Tibial artery (tissue), 4 donors: ENCODE measurements at regions not wholly inside any gene's neighbourhood (a gene's known extent, or its start where the extent isn't known, plus 50 kb on each side); places are given as distances from the start of the nearest gene placed in this dataset.

Experiments
- DNase-seq, 2 donors: peaks; one replicate each; pipeline ENCODE4 v3.0.0-alpha.2; 2019
- H3K27ac ChIP-seq, 2 donors: fragments of 200-600 bp; sonication (generic) in 1 of 2; 1 replicate in 1 of 2; 2 replicates in 1 of 2; pipeline ENCODE4 v1.5.1; 2018 to 2019; ENCODE audit warnings: mild to moderate bottlenecking in 1 of 2
- H3K27me3 ChIP-seq, 2 donors: fragments of 200-600 bp; sonication (generic) in 1 of 2; one replicate each; pipeline versions ENCODE4 v1.5.1 to v1.6.0; 2016 to 2019
- H3K36me3 ChIP-seq, 3 donors: fragments of 200-600 bp; sonication (generic) in 2 of 3; one replicate each; pipeline ENCODE4 v1.5.1; 2016 to 2019; ENCODE audit warnings: mild to moderate bottlenecking in 2 of 3
- H3K4me1 ChIP-seq, 4 donors: fragments of 200-600 bp; sonication (generic) in 2 of 4; 1 replicate in 3 of 4; 2 replicates in 1 of 4; pipeline ENCODE4 v1.5.1; 2016 to 2019
- H3K4me3 ChIP-seq, 2 donors: fragments of 200-600 bp; sonication (generic) in 1 of 2; 1 replicate in 1 of 2; 2 replicates in 1 of 2; pipeline ENCODE4 v1.5.1; 2018 to 2019; ENCODE audit warnings: mild to moderate bottlenecking in 2 of 2
- H3K9me3 ChIP-seq, 3 donors: fragments of 200-600 bp; sonication (generic) in 1 of 3; one replicate each; pipeline ENCODE4 v1.5.1; 2016 to 2019
- intact Hi-C: fragments of 100-400 bp; cut with DNase I; formaldehyde crosslinking; loops from one replicate; pipeline ENCODE4 v1.15.0; 2023; ENCODE audit warnings: low total_unique reads
- TF ChIP-seq, protein P1 (sequence below), 2 experiments: fragments of 200-600 bp in 1 of 2; fragments of 450-650 bp in 1 of 2; IDR thresholded peaks; one replicate each; pipeline ENCODE4 v1.5.1; 2017 to 2019; ENCODE audit warnings: antibody characterized with exemption in 2 of 2, mild to moderate bottlenecking in 1 of 2, moderate library complexity in 1 of 2

DNA sequence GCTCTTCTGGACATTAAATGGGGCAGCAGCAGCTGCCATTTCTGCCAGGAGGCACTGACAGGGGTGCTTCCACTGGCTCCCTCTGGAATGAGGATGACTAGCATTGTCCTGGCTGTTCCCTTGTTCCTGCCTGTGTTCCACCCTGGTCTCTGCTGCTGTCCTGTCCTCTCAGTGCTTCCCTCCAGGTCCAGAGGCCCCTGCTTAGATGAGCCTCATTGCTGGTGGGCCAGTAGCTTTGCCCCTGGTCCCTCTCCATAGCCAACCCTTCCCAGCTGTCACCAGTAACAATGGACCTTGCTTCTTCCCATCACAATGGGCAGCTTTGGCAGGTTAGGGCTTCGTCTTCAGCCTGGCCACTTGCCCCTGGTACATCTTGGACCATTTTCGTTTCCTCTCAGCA is 561.1 kb downstream of the TCERG1L start:
- TF ChIP-seq, protein P1, sequence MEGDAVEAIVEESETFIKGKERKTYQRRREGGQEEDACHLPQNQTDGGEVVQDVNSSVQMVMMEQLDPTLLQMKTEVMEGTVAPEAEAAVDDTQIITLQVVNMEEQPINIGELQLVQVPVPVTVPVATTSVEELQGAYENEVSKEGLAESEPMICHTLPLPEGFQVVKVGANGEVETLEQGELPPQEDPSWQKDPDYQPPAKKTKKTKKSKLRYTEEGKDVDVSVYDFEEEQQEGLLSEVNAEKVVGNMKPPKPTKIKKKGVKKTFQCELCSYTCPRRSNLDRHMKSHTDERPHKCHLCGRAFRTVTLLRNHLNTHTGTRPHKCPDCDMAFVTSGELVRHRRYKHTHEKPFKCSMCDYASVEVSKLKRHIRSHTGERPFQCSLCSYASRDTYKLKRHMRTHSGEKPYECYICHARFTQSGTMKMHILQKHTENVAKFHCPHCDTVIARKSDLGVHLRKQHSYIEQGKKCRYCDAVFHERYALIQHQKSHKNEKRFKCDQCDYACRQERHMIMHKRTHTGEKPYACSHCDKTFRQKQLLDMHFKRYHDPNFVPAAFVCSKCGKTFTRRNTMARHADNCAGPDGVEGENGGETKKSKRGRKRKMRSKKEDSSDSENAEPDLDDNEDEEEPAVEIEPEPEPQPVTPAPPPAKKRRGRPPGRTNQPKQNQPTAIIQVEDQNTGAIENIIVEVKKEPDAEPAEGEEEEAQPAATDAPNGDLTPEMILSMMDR (IDR thresholded peaks at IDR 0.05): no peak
- no peak overlapping the region for H3K27ac ChIP-seq
- H3K27me3 ChIP-seq: peaks cover 0 to 3% of the 10 kb centered on the region in 2 donors
- H3K36me3 ChIP-seq: no peaks in the 10 kb centered on the region
- no peaks in the 10 kb centered on the region for H3K4me1 ChIP-seq
- intact Hi-C loops: no loop called here
- H3K4me3 ChIP-seq: no peak overlapping the region
- peak in 1 of 2 donors; percentile 13 for DNase-seq
- no peaks in the 10 kb centered on the region for H3K9me3 ChIP-seq

DNA sequence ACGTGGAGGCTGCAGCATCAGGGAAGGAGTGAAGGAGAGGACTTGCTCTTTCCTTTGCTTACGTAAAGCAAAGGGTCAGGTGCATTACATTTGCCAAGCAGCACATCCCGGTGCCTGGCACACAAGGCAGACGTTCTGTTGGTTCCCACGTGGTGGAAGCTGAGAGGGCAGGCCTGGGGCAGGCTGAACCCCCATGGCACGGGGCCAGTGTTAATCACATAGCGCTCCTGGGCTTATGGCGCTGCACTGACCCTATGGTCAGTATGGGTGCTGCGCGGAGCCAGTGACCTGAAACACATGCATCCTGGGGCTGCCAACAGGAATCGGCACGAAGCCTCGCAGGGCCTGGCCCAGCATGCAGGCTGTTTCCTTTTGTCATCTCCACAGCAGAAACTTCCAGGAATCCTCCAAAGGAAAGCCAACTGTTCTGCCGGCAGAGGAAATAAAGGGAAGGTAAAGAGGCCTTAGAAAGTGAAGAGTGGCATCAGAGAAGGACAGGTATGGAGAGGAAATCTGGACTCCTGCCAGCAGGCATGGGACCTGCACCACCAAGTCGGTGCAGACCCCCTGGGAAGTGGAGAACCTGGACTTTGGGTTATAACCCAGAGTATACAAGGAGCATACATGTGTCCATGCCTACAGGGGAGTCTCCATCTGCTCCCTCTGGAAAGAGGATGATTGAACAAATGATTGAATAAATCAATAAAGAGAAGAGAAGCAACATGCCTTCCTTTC is 560.2 kb downstream of the TCERG1L start:
- DNase-seq: peak in 1 of 2 donors; percentile 40
- TF ChIP-seq, protein P1 (IDR thresholded peaks at IDR 0.05): no peak

DNA sequence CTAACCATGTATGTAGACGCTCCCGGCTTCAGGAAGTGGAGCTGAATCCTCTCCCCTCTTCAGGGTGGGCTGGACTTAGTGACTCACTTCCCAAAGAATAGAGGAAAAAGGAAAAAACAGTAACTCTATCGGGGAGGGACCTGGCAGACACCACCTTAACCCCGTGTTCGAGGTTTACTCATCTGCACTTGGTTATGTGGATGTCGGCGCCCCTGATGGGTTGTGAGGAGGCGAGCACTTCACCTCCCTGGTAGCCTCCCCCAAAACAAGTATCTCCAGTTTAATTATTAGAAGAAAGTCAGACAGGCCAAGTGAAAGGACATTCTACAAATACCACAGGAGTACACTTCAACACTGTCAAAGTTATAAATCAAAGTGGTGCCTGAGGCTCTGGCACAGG is 559.7 kb downstream of the TCERG1L start:
- TF ChIP-seq, protein P1 (IDR thresholded peaks at IDR 0.05): no peak
- Histone ChIP-seq H3K27ac (no peak overlapping the region), H3K36me3 (no peaks in the 10 kb centered on the region), H3K4me3 (no peak overlapping the region), H3K27me3 (no peaks in the 10 kb centered on the region), H3K4me1 (no peaks in the 10 kb centered on the region), H3K9me3 (no peaks in the 10 kb centered on the region)
- peak in 1 of 2 donors; percentile 39 for DNase-seq
- intact Hi-C loops: no loop called here

More for the DNA sequence above, 560.2 kb downstream of the TCERG1L start:
- intact Hi-C loops: no loop called here
- Histone ChIP-seq H3K27me3 (no peaks in the 10 kb centered on the region), H3K36me3 (no peaks in the 10 kb centered on the region), H3K4me1 (no peaks in the 10 kb centered on the region), H3K9me3 (no peaks in the 10 kb centered on the region), H3K27ac (no peak overlapping the region), H3K4me3 (no peak overlapping the region)

DNA sequence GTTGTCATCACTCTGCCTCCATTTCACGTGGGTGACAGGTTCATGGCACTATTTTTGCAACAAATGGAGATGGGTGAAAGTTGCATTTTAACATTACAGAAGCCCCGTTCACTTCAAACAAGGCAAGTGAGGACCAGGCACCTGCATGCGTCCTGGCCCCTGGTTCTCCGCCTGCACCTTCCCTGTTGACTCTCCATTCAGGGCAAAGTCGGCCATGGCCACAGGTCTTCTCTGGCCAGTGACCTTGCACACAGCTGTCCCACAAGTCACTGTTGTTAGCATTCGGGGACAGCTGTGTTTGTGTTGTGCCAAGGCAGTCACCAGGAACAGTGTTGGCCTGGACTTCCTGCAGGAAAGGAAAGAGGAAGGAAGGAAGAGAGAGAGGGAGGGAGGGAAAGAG is 554.9 kb downstream of the TCERG1L start:
- H3K9me3 ChIP-seq: no peaks in the 10 kb centered on the region
- TF ChIP-seq, protein P1 (IDR thresholded peaks at IDR 0.05): no peak
- intact Hi-C loops: no loop called here
- H3K4me3 ChIP-seq: no peak overlapping the region
- peak in 1 of 2 donors; percentile 29 for DNase-seq
- no peaks in the 10 kb centered on the region for H3K27me3 ChIP-seq
- H3K27ac ChIP-seq: no peak overlapping the region
- no peaks in the 10 kb centered on the region for H3K36me3 ChIP-seq
- H3K4me1 ChIP-seq: no peaks in the 10 kb centered on the region

DNA sequence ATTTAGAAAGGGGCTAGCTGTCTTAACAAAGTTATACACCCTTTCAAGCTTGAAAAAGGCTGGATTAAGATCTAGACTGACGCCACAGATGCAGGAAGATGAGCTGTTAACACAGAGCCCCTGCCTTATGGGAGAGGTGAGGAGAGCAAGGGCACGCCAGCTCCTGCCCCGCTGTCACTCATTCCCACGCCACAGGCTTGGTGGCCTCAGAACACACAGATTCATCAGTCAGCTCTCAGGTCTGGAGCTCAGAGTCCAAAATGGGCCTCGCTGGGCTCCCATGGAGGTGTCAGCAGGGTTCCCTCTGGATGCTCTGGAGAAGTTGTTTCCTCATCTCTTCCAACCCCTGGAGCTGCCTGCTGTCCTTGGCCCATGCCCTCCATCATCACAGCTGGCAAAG is 554.2 kb downstream of the TCERG1L start:
- TF ChIP-seq, protein P1 (IDR thresholded peaks at IDR 0.05): no peak
- no peaks in the 10 kb centered on the region for H3K9me3 ChIP-seq
- H3K27me3 ChIP-seq: no peaks in the 10 kb centered on the region
- H3K4me1 ChIP-seq: no peaks in the 10 kb centered on the region
- intact Hi-C loops: no loop called here
- no peak overlapping the region for H3K4me3 ChIP-seq
- DNase-seq: peak in 1 of 2 donors; percentile 43
- H3K27ac ChIP-seq: no peak overlapping the region
- no peaks in the 10 kb centered on the region for H3K36me3 ChIP-seq
